IMR-90 (cell line): ENCODE measurements at regions not wholly inside any gene's neighbourhood (a gene's known extent, or its start where the extent isn't known, plus 50 kb on each side); places are given as distances from the start of the nearest gene placed in this dataset.

Source experiments
- CHD1 ChIP-seq: IDR thresholded peaks from 2 replicates; pipeline ENCODE4 v1.6.1; 2012; ENCODE audit warnings: low read depth, low read length, improper control_type of control experiment
- CTCF ChIP-seq: conservative IDR thresholded peaks from 2 replicates; pipeline ENCODE4 v1.5.1; 2012; ENCODE audit warnings: mild to moderate bottlenecking, low read depth, low read length, improper control_type of control experiment
- MAFK ChIP-seq: IDR thresholded peaks from 2 replicates; pipeline ENCODE4 v1.6.1; 2012; ENCODE audit warnings: low read depth, low read length, improper control_type of control experiment
- MXI1 ChIP-seq: IDR thresholded peaks from 2 replicates; pipeline ENCODE4 v1.6.1; 2012; ENCODE audit warnings: low read depth, mild to moderate bottlenecking, low read length, moderate library complexity, borderline replicate concordance
- POLR2A ChIP-seq: IDR thresholded peaks from 2 replicates; pipeline ENCODE4 v1.6.1; 2012; ENCODE audit warnings: mild to moderate bottlenecking, low read depth, low read length
- RFX5 ChIP-seq: IDR thresholded peaks from 2 replicates; pipeline ENCODE4 v1.8.0; 2012; ENCODE audit warnings: low read depth, mild to moderate bottlenecking, low read length, moderate library complexity
- USF2 ChIP-seq: fragments of 150-350 bp; IDR thresholded peaks from 2 replicates; pipeline ENCODE4 v1.6.1; 2017; ENCODE audit warnings: mild to moderate bottlenecking, antibody characterized with exemption, low read length, low read depth

- TF ChIP-seq CTCF (no peak), POLR2A (no peak), MAFK (no peak), MXI1 (no peak), RFX5 (no peak), USF2 (no peak), CHD1 (no peak)
Observed at GRCh38 chr15:26213427-26213826, 350.3 kb upstream of the ATP10A start.
